NCI-H2227 (cell line): ENCODE measurements at regions not wholly inside any gene's neighbourhood (a gene's known extent, or its start where the extent isn't known, plus 50 kb on each side); places are given as distances from the start of the nearest gene placed in this dataset.
"Not testable (repeated sequence)": the region's sequence is repeated elsewhere in the genome, so short reads cannot be mapped to it uniquely, and the experiment has no call there.

Source experiments
- DNase-seq: peaks from one replicate; lab custom pipeline; 2025; ENCODE audit not compliant: unreplicated experiment; lab: John Stamatoyannopoulos, UW

GRCh38 chr6:10138917-10139316, 276.0 kb downstream of the TFAP2A start:
- DNase-seq, result no peak

- no peak for DNase-seq
Measured at GRCh38 chr6:10136636-10137035, 278.2 kb downstream of the TFAP2A start.

- not testable (repeated sequence) for DNase-seq
Measured at GRCh38 chr6:10134185-10134584, 280.7 kb downstream of the TFAP2A start.

GRCh38 chr6:10128721-10129120, 286.2 kb downstream of the TFAP2A start:
- DNase-seq, result no peak

GRCh38 chr6:10122164-10122563, 292.7 kb downstream of the TFAP2A start:
- no peak for DNase-seq

- no peak for DNase-seq
Measured at GRCh38 chr6:10112871-10113549, 301.9 kb downstream of the TFAP2A start.

- no peak for DNase-seq
Measured at GRCh38 chr6:10111975-10112374, 302.9 kb downstream of the TFAP2A start.

GRCh38 chr6:10101551-10102252, 313.2 kb downstream of the TFAP2A start:
- DNase-seq, result no peak

GRCh38 chr6:10099529-10100140, 315.2 kb downstream of the TFAP2A start:
- no peak for DNase-seq

GRCh38 chr6:10098756-10099528, 315.9 kb downstream of the TFAP2A start:
- DNase-seq, result peak; percentile 67

- DNase-seq, result no peak
Measured at GRCh38 chr6:10093282-10093681, 321.6 kb downstream of the TFAP2A start.

GRCh38 chr6:10084111-10084986, 330.5 kb downstream of the TFAP2A start:
- no peak for DNase-seq

- no peak for DNase-seq
Measured at GRCh38 chr6:10082385-10082784, 332.5 kb downstream of the TFAP2A start.

- no peak for DNase-seq
Measured at GRCh38 chr6:10081957-10082356, 332.9 kb downstream of the TFAP2A start.

GRCh38 chr6:10081075-10081474, 333.8 kb downstream of the TFAP2A start:
- no peak for DNase-seq

GRCh38 chr6:10080561-10080960, 334.3 kb downstream of the TFAP2A start:
- no peak for DNase-seq

- DNase-seq, result no peak
Measured at GRCh38 chr6:10078581-10078980, 336.3 kb downstream of the TFAP2A start.

- not testable (repeated sequence) for DNase-seq
Measured at GRCh38 chr6:10074726-10075125, 340.1 kb downstream of the TFAP2A start.

- DNase-seq, result no peak
Measured at GRCh38 chr6:10073341-10073740, 341.5 kb downstream of the TFAP2A start.

- DNase-seq, result no peak
Measured at GRCh38 chr6:10071631-10072220, 343.1 kb downstream of the TFAP2A start.
